K562 (cell line): ENCODE measurements at regions not wholly inside any gene's neighbourhood (a gene's known extent, or its start where the extent isn't known, plus 50 kb on each side); places are given as distances from the start of the nearest gene placed in this dataset.

Experiments used
- ATAC-seq: fragments of 200-7000 bp; cut with Tn5 transposase; 3 replicates; pipeline ENCODE4 v1.9.1; 2020; ENCODE audit warnings: moderate library complexity
- BruUV-seq: library from RNA; stranded (reverse); fragments of 400-500 nt; replicated peaks from 2 replicates; lab custom pipeline; 2021; lab: Mats Ljungman, UMichigan
- CTCF ChIA-PET: fragments of 300-600 bp; formaldehyde crosslinking; extraction: SDS; loops from one replicate; lab custom pipeline; 2021; ENCODE audit warnings: low intra/inter-chr PET ratio; lab: Yijun Ruan, JAX
- POLR2A ChIA-PET: fragments of 300-600, 350-650 bp; sonication (Branson Sonifier 250); formaldehyde crosslinking; extraction: SDS; loops from one replicate; lab custom pipeline; 2021; ENCODE audit warnings: antibody characterized with exemption, inconsistent platforms; lab: Yijun Ruan, JAX
- DNase-seq, 4 experiments: peaks; one replicate each; pipeline versions ENCODE4 v3.0.0 to v3.0.0-alpha.2; 2011 to 2018; ENCODE audit warnings: low spot score in 3 of 4, mixed read lengths in 3 of 4; ENCODE audit errors: extremely low read depth in 1 of 4
- FAIRE-seq: peaks from 2 replicates; lab custom pipeline; 2011; peaks lifted over from hg19 to GRCh38; lab: Jason Lieb, UNC
- H2AFZ ChIP-seq: 2 replicates; pipeline ENCODE4 v1.6.0; 2011; ENCODE audit warnings: low read depth, low read length, control low read depth, inconsistent platforms
- H3K27ac ChIP-seq: fragments of 200-600 bp; 3 replicates; pipeline ENCODE4 v1.8.0; 2011; ENCODE audit warnings: low read depth, mild to moderate bottlenecking, control low read depth, inconsistent platforms, low read length, moderate library complexity, mixed read lengths; ENCODE audit errors: extremely low read depth
- H3K27me3 ChIP-seq, 2 experiments: fragments of 300-600 bp in 1 of 2; 2 replicates in 1 of 2; 3 replicates in 1 of 2; pipeline versions ENCODE4 v1.6.0 to v1.8.0; 2011; ENCODE audit warnings: inconsistent platforms in 2 of 2, low read length in 2 of 2, mild to moderate bottlenecking in 1 of 2, mixed read lengths in 1 of 2, moderate library complexity in 1 of 2; ENCODE audit not compliant: control insufficient read depth in 2 of 2, insufficient read depth in 2 of 2
- H3K36me3 ChIP-seq: fragments of 300-600 bp; 3 replicates; pipeline ENCODE4 v1.8.0; 2011; ENCODE audit warnings: mild to moderate bottlenecking, low read length, inconsistent platforms; ENCODE audit not compliant: control insufficient read depth, insufficient read depth
- H3K4me1 ChIP-seq, 2 experiments: fragments of 200-600 bp in 1 of 2; replicated peaks in 1 of 2; 2 replicates in 1 of 2; 3 replicates in 1 of 2; pipeline versions ENCODE4 v1.5.1 to v1.8.0; 2011; ENCODE audit warnings: inconsistent platforms in 2 of 2, low read length in 2 of 2, mild to moderate bottlenecking in 1 of 2, mixed read lengths in 1 of 2, moderate library complexity in 1 of 2; ENCODE audit not compliant: control insufficient read depth in 2 of 2, insufficient read depth in 2 of 2
- H3K4me2 ChIP-seq: 2 replicates; pipeline ENCODE4 v1.6.1; 2011; ENCODE audit warnings: low read length, control low read depth, inconsistent platforms, mixed read lengths; ENCODE audit not compliant: insufficient read depth
- H3K4me3 ChIP-seq: fragments of 200-600 bp; sonication (generic), shearing (Covaris generic); 2 replicates; pipeline ENCODE4 v1.5.1; 2016; ENCODE audit warnings: control low read depth, inconsistent platforms
- H3K79me2 ChIP-seq: fragments of 200-600 bp; 3 replicates; pipeline ENCODE4 v1.8.0; 2011; ENCODE audit warnings: low read length, inconsistent platforms; ENCODE audit not compliant: control insufficient read depth, insufficient read depth
- H3K9ac ChIP-seq, 2 experiments: 2 replicates each; pipeline versions ENCODE4 v1.6.0 to v1.6.1; 2011; ENCODE audit warnings: low read depth in 2 of 2, low read length in 2 of 2, control low read depth in 1 of 2, inconsistent platforms in 1 of 2, mild to moderate bottlenecking in 1 of 2, mixed read lengths in 1 of 2; ENCODE audit not compliant: insufficient read depth in 1 of 2
- H3K9me1 ChIP-seq: one replicate; pipeline ENCODE4 v1.6.0; 2011; ENCODE audit warnings: inconsistent platforms, mild to moderate bottlenecking, low read length, moderate library complexity; ENCODE audit not compliant: control insufficient read depth, insufficient read depth
- H3K9me3 ChIP-seq: replicated peaks from 2 replicates; pipeline ENCODE4 v1.5.1; 2011; ENCODE audit warnings: low read depth, low read length, inconsistent platforms; ENCODE audit not compliant: control insufficient read depth, insufficient read depth
- H4K20me1 ChIP-seq: replicated peaks from 2 replicates; pipeline ENCODE4 v1.6.1; 2011; ENCODE audit warnings: low read length, inconsistent platforms, mixed read lengths; ENCODE audit not compliant: control insufficient read depth, insufficient read depth
- ARID1B ChIP-seq: fragments of 450-650 bp; IDR thresholded peaks from 2 replicates; pipeline ENCODE4 v1.6.1; 2016; ENCODE audit warnings: antibody characterized with exemption, mild to moderate bottlenecking, inconsistent platforms
- ARID3B ChIP-seq: fragments of 250-450 bp; sonication (Bioruptor Pico); IDR thresholded peaks from 2 replicates; pipeline ENCODE4 v1.4.0; 2020; ENCODE audit warnings: borderline replicate concordance
- BRD9 ChIP-seq: fragments of 450-650 bp; IDR thresholded peaks from 2 replicates; pipeline ENCODE4 v1.6.1; 2018; ENCODE audit warnings: low read depth; ENCODE audit not compliant: partially characterized antibody
- CREM ChIP-seq: IDR thresholded peaks from 2 replicates; pipeline ENCODE4 v1.6.1; 2014; ENCODE audit warnings: antibody characterized with exemption, low read depth
- E2F5 ChIP-seq: sonication (generic); formaldehyde crosslinking; IDR thresholded peaks from 2 replicates; pipeline ENCODE4 v1.8.0; 2022; ENCODE audit warnings: mild to moderate bottlenecking, missing genetic modification reagents
- HMGN3 ChIP-seq: IDR thresholded peaks from 2 replicates; pipeline ENCODE4 v1.6.1; 2011; ENCODE audit warnings: borderline replicate concordance, low read depth, mild to moderate bottlenecking, mixed read lengths, low read length; ENCODE audit not compliant: insufficient read length; ENCODE audit errors: extremely low read depth
- HNRNPH1 ChIP-seq: fragments of 200-400 bp; formaldehyde crosslinking; optimal IDR thresholded peaks from 2 replicates; pipeline ENCODE3; 2017; ENCODE audit warnings: low read depth, mild to moderate bottlenecking, low read length, moderate library complexity
- KLF6 ChIP-seq: fragments of 250-450 bp; sonication (Bioruptor Pico); IDR thresholded peaks from 2 replicates; pipeline ENCODE4 v1.4.0; 2020; ENCODE audit warnings: mild to moderate bottlenecking, moderate library complexity, borderline replicate concordance
- MCM3 ChIP-seq: fragments of 450-650 bp; IDR thresholded peaks from 2 replicates; pipeline ENCODE4 v1.6.1; 2016
- NONO ChIP-seq, 2 experiments: fragments of 200-400 bp in 1 of 2; fragments of 450-650 bp in 1 of 2; formaldehyde crosslinking in 1 of 2; IDR thresholded peaks; 2 replicates each; pipeline ENCODE4 v1.6.1; 2017; ENCODE audit warnings: low read depth in 2 of 2, mild to moderate bottlenecking in 2 of 2, moderate library complexity in 2 of 2, low read length in 1 of 2
- NR1H2 ChIP-seq: sonication (generic); formaldehyde crosslinking; IDR thresholded peaks from 2 replicates; pipeline ENCODE4 v1.4.0; 2020; ENCODE audit warnings: mild to moderate bottlenecking, missing genetic modification reagents
- PML ChIP-seq: IDR thresholded peaks from 2 replicates; pipeline ENCODE4 v1.6.1; 2012; ENCODE audit warnings: low read length, inconsistent platforms
- SMAD2 ChIP-seq: fragments of 150-350 bp; IDR thresholded peaks from 2 replicates; pipeline ENCODE4 v1.6.1; 2014; ENCODE audit warnings: low read depth, mild to moderate bottlenecking, low read length
- SMARCA5 ChIP-seq: fragments of 450-650 bp; IDR thresholded peaks from 2 replicates; pipeline ENCODE4 v1.6.1; 2016
- SNIP1 ChIP-seq: fragments of 450-650 bp; IDR thresholded peaks from 2 replicates; pipeline ENCODE4 v1.7.1; 2017; ENCODE audit warnings: low read depth, mild to moderate bottlenecking
- SRSF1 ChIP-seq: fragments of 200-400 bp; formaldehyde crosslinking; IDR thresholded peaks from 2 replicates; pipeline ENCODE4 v1.6.1; 2017; ENCODE audit warnings: mild to moderate bottlenecking, low read depth, low read length, moderate library complexity
- XRCC4 ChIP-seq: IDR thresholded peaks from one replicate; pipeline ENCODE4 v1.6.1; 2011; ENCODE audit not compliant: insufficient read depth, insufficient read length; ENCODE audit errors: extremely low read depth
- ZEB2 ChIP-seq: fragments of 450-650 bp; IDR thresholded peaks from 2 replicates; pipeline ENCODE4 v1.6.1; 2016
- ZNF707 ChIP-seq: fragments of 250-450 bp; sonication (Bioruptor Pico); conservative IDR thresholded peaks from 2 replicates; pipeline ENCODE4 v1.8.0; 2022; ENCODE audit warnings: inconsistent platforms, mild to moderate bottlenecking, moderate library complexity
- ZNF764 ChIP-seq: fragments of 250-450 bp; sonication (Bioruptor Pico); IDR thresholded peaks from 2 replicates; pipeline ENCODE4 v1.4.0; 2020; ENCODE audit warnings: low read depth, mild to moderate bottlenecking, moderate library complexity
- WGBS: fragments of 100-300 bp; shearing (Covaris generic); methylation state at CpG from one replicate; pipeline ENCODE4 v1.1.6; 2016; ENCODE audit warnings: low coverage, mixed read lengths; ENCODE audit not compliant: insufficient coverage; ENCODE audit errors: missing lambda C conversion rate; 5-methylcytosine and 5-hydroxymethylcytosine counted together
- in situ Hi-C: fragments of 300-500 bp; cut with MboI; formaldehyde crosslinking; loops from 4 replicates; pipeline ENCODE4 v1.15.0; 2018; ENCODE audit warnings: inconsistent platforms, mixed read lengths
- intact Hi-C: fragments of 100-400 bp; cut with micrococcal nuclease; formaldehyde crosslinking; loops from 2 replicates; pipeline ENCODE4 v1.14.2; 2022
- TF ChIP-seq, protein P1 (sequence below): sonication (generic); formaldehyde crosslinking; IDR thresholded peaks from 2 replicates; pipeline ENCODE4 v1.8.0; 2023; ENCODE audit warnings: mild to moderate bottlenecking, missing genetic modification reagents

DNA sequence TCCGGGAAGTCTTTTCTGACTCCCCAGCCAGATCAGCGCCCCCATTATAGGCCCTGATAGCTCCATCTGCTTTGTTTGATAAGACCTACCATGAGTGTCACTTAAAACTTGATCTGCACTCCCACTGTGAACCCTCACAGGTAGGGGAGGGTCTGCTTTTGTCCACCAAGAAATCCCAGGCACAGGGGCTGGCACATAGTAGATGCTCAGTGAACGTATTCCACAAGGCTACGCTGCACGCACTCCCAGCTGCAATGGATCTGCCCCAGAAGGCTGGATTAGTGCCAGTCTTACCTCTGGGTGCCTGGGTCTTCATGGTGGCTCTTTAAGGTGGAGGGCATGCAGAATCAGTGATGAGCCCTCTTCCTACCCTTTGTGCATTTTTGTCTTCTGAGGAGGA, 447.1 kb downstream of the PTPRU start (continued):
- TF ChIP-seq BRD9: no peak
- TF ChIP-seq SNIP1: no peak
- TF ChIP-seq HNRNPH1: no peak
- no peak for TF ChIP-seq MCM3
- TF ChIP-seq SRSF1: no peak
- no peak for TF ChIP-seq ZNF707 (CRISPR knock-in tag)
- TF ChIP-seq E2F5 (CRISPR knock-in tag): no peak
- no peak for TF ChIP-seq KLF6 (CRISPR knock-in tag)

GRCh38 chr1:29682919-29683295, 446.6 kb downstream of the PTPRU start:
- Histone ChIP-seq H3K27ac (no peak overlapping the region), H2AFZ (no peak overlapping the region), H3K36me3 (no peaks in the 10 kb centered on the region), H3K4me2 (no peak overlapping the region), H3K9me1 (no peaks in the 10 kb centered on the region), H3K9ac (no peak overlapping the region), H3K4me3 (no peak overlapping the region), H3K27me3 (peaks cover 0 to 32% of the 10 kb centered on the region in 2 experiments; a peak in 3 of 5 replicates), H3K79me2 (no peaks in the 10 kb centered on the region), H3K4me1 (peaks cover 0 to 3% of the 10 kb centered on the region in 2 experiments; a peak in 1 of 5 replicates), H4K20me1 (peaks cover 10% of the 10 kb centered on the region), H3K9me3 (no peaks in the 10 kb centered on the region)
- in situ Hi-C loops (loop anchor here (5.0 kb wide), 1 partner anchor 834 kb away; no protein-coding TSS in a partner anchor), intact Hi-C loops (no loop called here)
- DNase-seq: no peak
- CTCF ChIA-PET: no interaction called here
- POLR2A ChIA-PET: interaction anchor here (0.6 kb wide), 2 partner anchors 58 to 122 kb away, joined by 3 to 5 read pairs; no protein-coding TSS in a partner anchor
- WGBS: 2% methylated on average over 3 of the region's 3 CpGs
- no peak for ATAC-seq
- no TSS peak for BruUV-seq
- no peak for FAIRE-seq
- TF ChIP-seq CREM (no peak), SMARCA5 (no peak), NONO (IDR thresholded peaks at IDR 0.05; ENCODE audit: low read depth in 2 of 2, low read length in 1 of 2) (no peak), HNRNPH1 (no peak), ZEB2 (no peak), ARID3B (CRISPR knock-in tag) (no peak), PML (no peak), NR1H2 (CRISPR knock-in tag) (no peak), XRCC4 (no peak), HMGN3 (no peak), ZNF764 (CRISPR knock-in tag) (no peak), ARID1B (no peak), SMAD2 (no peak)
- TF ChIP-seq, protein P1, sequence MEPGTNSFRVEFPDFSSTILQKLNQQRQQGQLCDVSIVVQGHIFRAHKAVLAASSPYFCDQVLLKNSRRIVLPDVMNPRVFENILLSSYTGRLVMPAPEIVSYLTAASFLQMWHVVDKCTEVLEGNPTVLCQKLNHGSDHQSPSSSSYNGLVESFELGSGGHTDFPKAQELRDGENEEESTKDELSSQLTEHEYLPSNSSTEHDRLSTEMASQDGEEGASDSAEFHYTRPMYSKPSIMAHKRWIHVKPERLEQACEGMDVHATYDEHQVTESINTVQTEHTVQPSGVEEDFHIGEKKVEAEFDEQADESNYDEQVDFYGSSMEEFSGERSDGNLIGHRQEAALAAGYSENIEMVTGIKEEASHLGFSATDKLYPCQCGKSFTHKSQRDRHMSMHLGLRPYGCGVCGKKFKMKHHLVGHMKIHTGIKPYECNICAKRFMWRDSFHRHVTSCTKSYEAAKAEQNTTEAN: no peak
